GM23248 (cell line): ENCODE measurements at regions not wholly inside any gene's neighbourhood (a gene's known extent, or its start where the extent isn't known, plus 50 kb on each side); places are given as distances from the start of the nearest gene placed in this dataset.
A peak's percentile ranks its signal among the peaks of the same experiment; 100 is the strongest.
"Not testable (repeated sequence)": the region's sequence is repeated elsewhere in the genome, so short reads cannot be mapped to it uniquely, and the experiment has no call there.

Source experiments
- DNase-seq: peaks from one replicate; pipeline ENCODE4 v3.0.0-alpha.2; 2015
- H2AFZ ChIP-seq: fragments of 200-600 bp; sonication (generic); 2 replicates; pipeline ENCODE4 v1.6.1; 2016; ENCODE audit warnings: antibody characterized with exemption
- H3F3A ChIP-seq: fragments of 200-600 bp; sonication (generic); 2 replicates; pipeline ENCODE4 v1.6.1; 2016; ENCODE audit warnings: mild to moderate bottlenecking, antibody characterized with exemption, mixed run types; ENCODE audit not compliant: insufficient read depth
- H3K27ac ChIP-seq: fragments of 200-600 bp; sonication (generic); 2 replicates; pipeline ENCODE4 v1.5.1; 2016; ENCODE audit warnings: mild to moderate bottlenecking
- H3K27me3 ChIP-seq: fragments of 200-600 bp; sonication (generic); replicated peaks from 2 replicates; pipeline ENCODE4 v1.6.1; 2016; ENCODE audit warnings: mild to moderate bottlenecking; ENCODE audit not compliant: insufficient read depth
- H3K36me3 ChIP-seq: fragments of 200-600 bp; sonication (generic); 2 replicates; pipeline ENCODE4 v1.6.1; 2016; ENCODE audit warnings: low read depth, mild to moderate bottlenecking
- H3K4me1 ChIP-seq: fragments of 200-600 bp; sonication (generic); 2 replicates; pipeline ENCODE4 v1.6.1; 2016; ENCODE audit warnings: mild to moderate bottlenecking; ENCODE audit not compliant: insufficient read depth
- H3K4me2 ChIP-seq: fragments of 200-600 bp; sonication (generic); one replicate; pipeline ENCODE4 v1.6.1; 2016; ENCODE audit warnings: mild to moderate bottlenecking; ENCODE audit not compliant: unreplicated experiment
- H3K4me3 ChIP-seq: fragments of 200-600 bp; sonication (generic); 2 replicates; pipeline ENCODE4 v1.5.1; 2016; ENCODE audit warnings: mild to moderate bottlenecking
- H3K79me2 ChIP-seq: fragments of 200-600 bp; sonication (generic); 2 replicates; pipeline ENCODE4 v1.6.1; 2016; ENCODE audit warnings: mild to moderate bottlenecking; ENCODE audit not compliant: insufficient read depth
- H3K9ac ChIP-seq: fragments of 200-600 bp; sonication (generic); 2 replicates; pipeline ENCODE4 v1.6.1; 2016; ENCODE audit warnings: mild to moderate bottlenecking
- H3K9me2 ChIP-seq: fragments of 200-600 bp; sonication (generic); 2 replicates; pipeline ENCODE4 v1.6.1; 2016; ENCODE audit warnings: mixed run types, mild to moderate bottlenecking, moderate library complexity; ENCODE audit not compliant: insufficient read depth
- H3K9me3 ChIP-seq: fragments of 200-600 bp; sonication (generic); one replicate; pipeline ENCODE4 v1.6.1; 2017; ENCODE audit warnings: low read depth
- H4K20me1 ChIP-seq: fragments of 200-600 bp; sonication (generic); 2 replicates; pipeline ENCODE4 v1.6.0; 2016; ENCODE audit not compliant: insufficient read depth
- EZH2 ChIP-seq: fragments of 200-600 bp; sonication (generic); IDR thresholded peaks from 2 replicates; pipeline ENCODE4 v1.6.1; 2018; ENCODE audit warnings: antibody characterized with exemption, mild to moderate bottlenecking; ENCODE audit not compliant: insufficient read depth, poor library complexity, severe bottlenecking
- EZH2phosphoT487 ChIP-seq: fragments of 200-600 bp; sonication (generic); IDR thresholded peaks from 2 replicates; pipeline ENCODE4 v1.6.1; 2018; ENCODE audit warnings: antibody characterized with exemption, moderate library complexity, mild to moderate bottlenecking, low read depth; ENCODE audit not compliant: insufficient read depth
- WGBS, 2 experiments: methylation state at CpG; one replicate each; pipeline ENCODE4 v1.1.6; 2015 to 2017; ENCODE audit warnings: low lambda C conversion rate in 2 of 2, low coverage in 1 of 2; ENCODE audit errors: missing lambda C conversion rate in 2 of 2; 5-methylcytosine and 5-hydroxymethylcytosine counted together
- in situ Hi-C: fragments of 300-500 bp; cut with MboI; formaldehyde crosslinking; loops from 2 replicates; pipeline ENCODE4 v1.15.0; 2020

- H3K4me3 ChIP-seq, result no peak overlapping the region
- no peaks in the 10 kb centered on the region for H3K9me2 ChIP-seq
- no peaks in the 10 kb centered on the region for H4K20me1 ChIP-seq
- H3K36me3 ChIP-seq, result no peaks in the 10 kb centered on the region
- H3K4me2 ChIP-seq, result no peak overlapping the region
- no peak for TF ChIP-seq EZH2phosphoT487
- WGBS, 2 experiments, result 58 to 63% methylated on average over 13 of the region's 13 CpGs
- DNase-seq, result no peak
- no peaks in the 10 kb centered on the region for H3K9me3 ChIP-seq
- H3K4me1 ChIP-seq, result no peaks in the 10 kb centered on the region
- H3K9ac ChIP-seq, result no peak overlapping the region
- in situ Hi-C loops, result no loop called here
- no peak overlapping the region for H2AFZ ChIP-seq
- no peaks in the 10 kb centered on the region for H3K79me2 ChIP-seq
- no peak overlapping the region for H3K27ac ChIP-seq
- peaks cover 27% of the 10 kb centered on the region; the same call in 1 of the 2 replicates for H3K27me3 ChIP-seq
- no peaks in the 10 kb centered on the region for H3F3A ChIP-seq
Measured at GRCh38 chr9:96149533-96150280, 152.3 kb downstream of the HSD17B3 start.

- no peak for DNase-seq
- no peaks in the 10 kb centered on the region for H3K79me2 ChIP-seq
- no peak overlapping the region for H3K27ac ChIP-seq
- H3K36me3 ChIP-seq, result no peaks in the 10 kb centered on the region
- peaks cover 29% of the 10 kb centered on the region for H3K27me3 ChIP-seq
- no peak overlapping the region for H3K9ac ChIP-seq
- H3K4me2 ChIP-seq, result no peak overlapping the region
- in situ Hi-C loops, result no loop called here
- no peak overlapping the region for H3K4me3 ChIP-seq
- WGBS, 2 experiments, result 17 to 19% methylated on average over 8 of the region's 8 CpGs
- H2AFZ ChIP-seq, result no peak overlapping the region
- no peaks in the 10 kb centered on the region for H3K4me1 ChIP-seq
- TF ChIP-seq EZH2phosphoT487 (no peak), EZH2 (no peak)
- no peaks in the 10 kb centered on the region for H3F3A ChIP-seq
- no peaks in the 10 kb centered on the region for H4K20me1 ChIP-seq
- no peaks in the 10 kb centered on the region for H3K9me3 ChIP-seq
- H3K9me2 ChIP-seq, result no peaks in the 10 kb centered on the region
Measured at GRCh38 chr9:96148634-96149532, 153.1 kb downstream of the HSD17B3 start.

GRCh38 chr9:96147029-96147428 is 154.9 kb downstream of the HSD17B3 start:
- H3K4me2 ChIP-seq, DNase-seq, H2AFZ ChIP-seq, H3K36me3 ChIP-seq, H3K4me1 ChIP-seq, H3K9me2 ChIP-seq, H3F3A ChIP-seq, H3K27ac ChIP-seq, in situ Hi-C loops, H3K9ac ChIP-seq, H3K4me3 ChIP-seq, H3K79me2 ChIP-seq, H4K20me1 ChIP-seq, H3K9me3 ChIP-seq: not testable (repeated sequence)
- 76 to 81% methylated on average over 11 of the region's 11 CpGs for WGBS, 2 experiments
- H3K27me3 ChIP-seq, result peaks cover 35% of the 10 kb centered on the region

- Histone ChIP-seq H3F3A (peaks cover 5% of the 10 kb centered on the region), H3K79me2 (no peaks in the 10 kb centered on the region), H3K9me3 (no peaks in the 10 kb centered on the region), H3K27me3 (peaks cover 9% of the 10 kb centered on the region; the same call in 1 of the 2 replicates), H3K4me2 (no peak overlapping the region), H3K9me2 (no peaks in the 10 kb centered on the region), H3K4me1 (peaks cover 30% of the 10 kb centered on the region), H4K20me1 (no peaks in the 10 kb centered on the region), H3K9ac (no peak overlapping the region), H3K4me3 (no peak overlapping the region), H2AFZ (no peak overlapping the region), H3K27ac (no peak overlapping the region), H3K36me3 (no peaks in the 10 kb centered on the region)
- WGBS, 2 experiments, result 56 to 61% methylated on average over 5 of the region's 5 CpGs
- TF ChIP-seq EZH2 (no peak), EZH2phosphoT487 (no peak)
- DNase-seq, result peak; percentile 60
- in situ Hi-C loops, result no loop called here
Measured at GRCh38 chr9:96141666-96142065, 160.3 kb downstream of the HSD17B3 start.
